GM19455 (cell line): ENCODE measurements at regions not wholly inside any gene's neighbourhood (a gene's known extent, or its start where the extent isn't known, plus 50 kb on each side); places are given as distances from the start of the nearest gene placed in this dataset.
"Not testable (repeated sequence)": the region's sequence is repeated elsewhere in the genome, so short reads cannot be mapped to it uniquely, and the experiment has no call there.

Experiments used
- ATAC-seq: cut with Tn5 transposase; IDR thresholded peaks from one replicate; pipeline ENCODE4 v1.9.1; 2021; ENCODE audit not compliant: unreplicated experiment

DNA sequence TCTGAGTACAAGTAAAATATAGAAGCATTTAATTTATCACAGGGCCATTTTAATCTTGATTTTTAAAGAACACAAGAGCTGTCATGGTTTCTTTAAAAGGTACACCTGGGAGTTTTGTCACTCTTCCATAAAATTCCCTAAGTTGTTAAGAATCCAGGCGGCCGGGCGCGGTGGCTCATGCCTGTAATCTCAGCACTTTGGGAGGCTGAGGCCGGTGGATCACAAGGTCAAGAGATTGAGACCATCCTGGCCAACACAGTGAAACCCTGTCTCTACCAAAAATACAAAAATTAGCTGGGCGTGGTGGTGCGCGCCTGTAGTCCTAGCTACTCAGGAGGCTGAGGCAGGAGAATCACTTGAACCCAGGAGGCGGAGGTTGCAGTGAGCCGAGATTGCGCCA, 278.3 kb downstream of the PCDH17 start:
- ATAC-seq, result not testable (repeated sequence)

DNA sequence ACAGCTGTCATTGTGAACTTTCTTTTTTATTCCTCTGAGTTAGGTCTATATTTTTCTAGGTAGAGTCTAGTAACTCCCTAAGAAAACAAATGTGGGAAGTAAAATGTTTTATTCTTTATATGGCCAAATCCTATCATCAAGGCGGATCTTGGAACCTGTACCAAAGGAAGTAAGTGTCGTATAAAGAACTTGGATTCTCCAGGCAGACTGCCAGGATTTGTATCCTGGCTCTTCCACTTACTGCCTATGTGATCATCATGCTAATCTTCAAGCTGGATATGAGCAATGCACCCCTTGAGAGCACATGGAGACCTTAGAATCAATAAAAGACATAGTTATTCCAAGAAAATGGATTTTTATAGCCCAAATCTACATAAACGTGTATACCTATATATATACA, 286.5 kb downstream of the PCDH17 start:
- no peak for ATAC-seq

DNA sequence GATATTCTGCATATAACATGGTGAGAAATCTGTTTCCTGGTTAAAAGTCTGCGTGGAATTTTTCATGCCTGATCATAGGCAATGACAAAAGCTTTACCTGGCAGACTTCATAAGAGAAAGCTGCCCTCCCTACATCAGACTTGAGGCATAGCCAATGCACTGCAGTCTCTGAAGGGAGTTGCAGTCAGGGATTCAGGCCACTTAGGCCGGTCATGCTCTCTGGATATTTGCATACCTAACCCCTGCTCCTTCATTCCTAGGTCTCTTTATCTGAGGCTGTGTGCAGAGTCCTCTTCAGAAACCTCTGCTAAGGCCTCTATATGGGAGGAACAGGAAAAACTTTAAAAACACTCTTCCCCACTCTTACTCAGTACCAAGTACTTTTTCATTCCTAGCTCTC, 287.4 kb downstream of the PCDH17 start:
- ATAC-seq, result no peak

DNA sequence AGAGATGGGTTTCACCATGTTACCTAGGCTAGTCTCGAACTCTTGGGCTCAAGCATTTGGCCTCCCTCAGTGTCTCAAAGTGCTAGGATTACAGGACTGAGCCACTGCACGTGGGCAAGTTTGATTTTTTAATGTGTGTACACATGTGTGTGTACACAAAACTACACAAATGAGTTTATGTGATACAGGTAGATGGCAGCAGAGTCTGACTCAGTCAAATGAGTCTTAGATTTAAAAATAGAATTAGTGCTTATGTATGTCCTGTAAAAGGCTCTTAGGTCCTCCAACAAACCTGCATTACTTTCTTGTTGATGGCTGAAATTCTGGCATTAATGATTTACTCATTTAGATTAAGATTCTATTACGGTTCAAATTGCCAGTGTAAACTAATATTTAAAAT, 293.7 kb downstream of the PCDH17 start:
- no peak for ATAC-seq

DNA sequence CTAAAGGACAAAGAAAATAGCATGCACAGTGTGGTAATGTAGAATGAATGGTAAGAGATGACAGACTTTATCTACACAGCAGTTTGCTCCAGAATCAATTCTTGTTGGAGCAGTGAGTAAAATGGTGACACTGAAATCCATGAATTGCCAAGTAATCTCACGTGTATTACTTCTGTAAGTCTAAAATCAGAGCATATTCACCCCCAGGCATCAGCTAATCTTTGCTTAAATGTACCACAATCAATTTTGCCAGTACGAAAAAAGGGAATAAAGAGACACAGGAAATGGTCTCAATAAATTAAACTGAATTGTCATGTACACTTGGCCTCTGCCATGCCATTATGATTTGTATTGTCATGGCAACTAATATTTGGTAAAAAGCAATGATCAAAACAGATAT, 294.2 kb downstream of the PCDH17 start:
- ATAC-seq, result no peak

DNA sequence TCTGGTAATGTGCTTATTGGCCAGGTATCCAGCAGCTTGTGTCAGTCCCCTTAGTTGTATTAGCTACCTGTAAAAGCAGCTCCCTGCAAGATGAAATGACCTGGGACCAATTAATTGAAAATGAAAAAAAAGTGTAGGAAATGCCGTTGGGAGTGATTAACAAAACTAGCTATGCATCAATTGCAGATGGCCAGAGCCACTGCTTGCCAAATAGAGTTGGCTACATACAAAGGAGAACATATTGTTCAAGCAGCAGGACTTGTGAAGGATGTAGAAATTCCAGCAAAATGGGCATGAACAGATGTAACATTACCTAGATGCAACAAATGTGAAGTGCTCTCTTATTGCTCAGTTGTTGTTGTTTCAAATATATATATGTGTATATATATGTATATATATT, 300.5 kb downstream of the PCDH17 start:
- ATAC-seq, result no peak

DNA sequence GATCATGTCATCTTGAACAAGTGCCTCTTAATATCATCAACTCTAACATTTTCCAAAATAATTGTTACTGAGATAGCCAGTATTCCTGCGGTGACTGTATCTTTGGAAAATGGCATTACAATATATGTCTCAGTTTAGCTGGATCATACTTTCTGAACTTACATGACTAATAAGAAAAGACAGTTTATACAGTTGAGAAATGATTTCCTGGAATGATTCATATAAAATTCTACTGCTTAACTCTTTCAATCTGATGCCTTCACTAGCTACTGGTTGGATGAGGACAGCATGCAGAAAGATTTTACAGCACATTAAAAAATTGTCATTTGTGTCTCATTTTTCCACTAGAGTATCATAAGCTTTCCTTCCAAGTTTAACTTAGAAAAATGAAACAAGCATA, 302.1 kb downstream of the PCDH17 start:
- no peak for ATAC-seq

DNA sequence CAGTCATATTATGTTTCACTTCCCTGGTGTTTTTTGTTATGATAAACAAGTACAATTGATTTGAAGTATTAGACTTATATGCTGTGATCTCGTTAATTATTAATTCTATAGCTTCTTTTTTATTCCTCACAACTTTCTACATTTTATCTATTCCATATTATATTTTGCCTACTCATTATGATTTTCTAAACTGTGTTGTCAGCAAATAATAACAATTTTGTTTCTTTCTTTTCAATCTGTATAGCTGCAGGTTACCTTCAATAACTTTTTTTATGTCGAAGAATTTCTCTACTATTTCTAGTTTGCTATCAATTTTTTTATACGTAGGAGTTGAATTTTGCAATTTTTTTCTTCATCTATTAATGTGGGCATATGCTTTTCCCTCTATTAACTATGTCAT, 304.4 kb downstream of the PCDH17 start:
- ATAC-seq, result no peak

DNA sequence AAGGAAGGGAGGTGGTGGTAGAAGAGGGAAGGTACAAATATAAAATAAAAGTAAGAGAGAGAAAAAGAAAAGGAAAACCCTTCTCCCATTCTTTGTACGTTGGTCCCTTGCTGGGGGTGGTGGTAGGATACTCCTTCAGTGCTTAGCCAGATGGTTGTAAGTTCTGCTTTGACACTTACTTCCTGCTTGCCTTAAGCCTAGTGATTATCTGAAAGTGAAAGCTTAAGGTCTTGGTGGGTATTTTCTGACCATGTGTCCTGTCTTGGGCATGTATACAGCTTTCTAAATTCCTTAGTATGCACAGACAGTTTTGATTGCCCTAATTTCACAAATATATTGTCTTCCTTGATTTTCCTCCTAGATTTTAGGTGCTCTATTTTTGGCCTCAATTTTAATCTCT, 314.8 kb downstream of the PCDH17 start:
- ATAC-seq, result peak; percentile 94

DNA sequence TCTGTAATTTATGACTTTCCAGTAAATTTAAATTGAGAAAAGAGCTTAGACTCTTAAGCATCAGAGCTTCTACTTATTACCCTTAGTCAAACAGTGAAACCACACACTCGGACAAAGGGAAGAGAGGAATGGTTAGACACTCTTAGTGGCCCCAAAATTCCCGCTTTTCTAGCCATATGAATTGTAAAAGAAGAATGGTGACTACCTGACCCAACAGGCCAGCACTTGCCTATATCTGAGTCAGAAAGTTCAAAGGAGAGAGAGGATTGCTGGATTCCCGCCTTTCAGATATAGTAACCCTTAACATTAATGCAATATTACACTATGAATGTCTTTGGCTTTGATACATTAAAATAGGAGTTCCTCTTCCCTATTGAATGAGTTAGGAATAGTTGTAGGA, 317.3 kb downstream of the PCDH17 start:
- no peak for ATAC-seq

DNA sequence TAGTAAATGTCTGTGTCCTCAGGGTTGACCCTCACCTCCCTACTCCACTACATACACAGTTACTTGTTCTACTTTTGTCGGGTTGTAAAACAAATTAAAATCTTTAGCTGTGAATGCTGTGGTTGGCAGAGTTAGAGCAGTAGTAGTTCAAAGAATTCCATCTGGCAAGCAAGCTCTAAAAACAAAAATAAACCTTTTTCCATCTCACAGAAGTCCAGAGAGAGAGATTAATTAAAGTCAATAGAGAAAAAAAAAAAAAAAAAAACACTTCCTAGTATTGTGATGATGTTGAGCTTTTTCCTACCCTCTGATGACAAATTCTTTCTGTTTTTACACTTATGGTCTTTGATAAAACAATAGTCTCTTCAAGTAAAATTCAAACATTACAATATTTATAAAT, 338.4 kb downstream of the PCDH17 start:
- ATAC-seq, result no peak

DNA sequence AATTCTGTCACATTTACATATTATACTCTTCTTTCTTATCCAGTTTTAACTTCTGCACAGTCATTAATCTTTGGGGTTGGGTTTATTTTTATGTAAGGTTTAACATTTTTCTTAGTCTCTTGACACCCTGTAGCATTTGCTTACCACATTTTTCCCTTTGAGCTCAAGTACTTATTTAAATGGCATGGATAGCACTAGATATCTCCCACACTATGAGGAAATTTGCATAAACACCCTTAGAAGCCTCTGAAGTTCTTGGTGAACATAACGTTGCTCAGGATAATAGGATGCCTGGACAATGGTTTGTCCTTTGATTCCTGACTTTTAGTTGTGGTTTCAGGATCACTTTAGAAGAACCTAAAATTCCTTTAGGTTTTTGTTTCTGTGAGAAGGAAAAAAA, 338.9 kb downstream of the PCDH17 start:
- ATAC-seq, result no peak

DNA sequence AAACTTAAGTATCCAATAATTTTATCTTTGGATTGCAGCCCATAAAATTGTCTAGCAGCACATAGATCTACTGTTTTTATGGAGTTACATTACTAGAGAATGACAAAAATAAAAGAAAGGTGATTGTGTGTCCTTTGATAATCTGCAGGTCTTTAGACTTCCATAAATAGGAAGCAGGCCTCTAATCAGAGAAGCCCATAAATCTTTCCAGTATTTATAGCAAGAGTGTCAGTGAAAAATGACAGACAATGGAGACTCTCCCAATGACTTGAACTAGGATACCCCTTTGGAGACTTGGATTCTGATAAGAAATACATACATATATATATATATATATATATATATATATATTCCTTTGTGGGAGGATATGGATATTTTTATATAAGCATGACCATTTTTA, 351.2 kb downstream of the PCDH17 start:
- ATAC-seq, result no peak

DNA sequence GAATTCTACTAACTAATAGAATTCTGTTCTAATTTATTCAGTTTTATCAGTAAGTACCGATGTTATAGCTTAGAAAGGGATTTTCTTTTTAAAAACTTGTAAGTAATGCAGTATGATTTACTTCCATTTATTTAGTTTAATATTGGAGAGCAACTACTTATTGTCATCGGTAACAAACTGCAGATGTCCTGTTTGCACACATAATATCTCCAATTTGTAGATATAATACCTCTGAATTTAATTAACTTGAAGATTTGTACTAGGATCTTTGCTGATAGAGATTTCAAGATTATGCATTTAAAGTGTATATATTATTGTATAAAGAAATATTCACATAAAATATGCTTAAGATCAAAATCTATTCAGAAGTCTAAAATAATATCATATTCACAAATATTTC, 356.7 kb downstream of the PCDH17 start:
- no peak for ATAC-seq

DNA sequence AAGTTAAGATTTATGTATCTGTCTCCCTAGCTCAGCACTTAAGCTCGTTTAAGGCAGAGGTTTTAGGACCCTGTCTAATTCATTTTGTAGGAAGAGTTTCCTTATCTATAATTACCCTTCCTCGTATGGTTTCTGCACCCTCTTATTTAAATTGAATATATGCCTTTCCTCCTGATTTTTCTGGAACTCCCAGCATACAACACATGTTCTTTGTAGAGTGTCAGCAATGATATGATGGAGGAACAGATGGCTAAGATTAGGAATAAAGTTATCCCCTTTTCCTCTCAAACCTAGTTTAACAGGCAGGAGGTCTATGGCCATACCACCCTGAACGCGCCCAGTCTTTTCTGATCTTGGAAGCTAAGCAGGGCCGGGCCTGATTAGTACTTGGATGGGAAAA, 359.5 kb downstream of the PCDH17 start:
- no peak for ATAC-seq

DNA sequence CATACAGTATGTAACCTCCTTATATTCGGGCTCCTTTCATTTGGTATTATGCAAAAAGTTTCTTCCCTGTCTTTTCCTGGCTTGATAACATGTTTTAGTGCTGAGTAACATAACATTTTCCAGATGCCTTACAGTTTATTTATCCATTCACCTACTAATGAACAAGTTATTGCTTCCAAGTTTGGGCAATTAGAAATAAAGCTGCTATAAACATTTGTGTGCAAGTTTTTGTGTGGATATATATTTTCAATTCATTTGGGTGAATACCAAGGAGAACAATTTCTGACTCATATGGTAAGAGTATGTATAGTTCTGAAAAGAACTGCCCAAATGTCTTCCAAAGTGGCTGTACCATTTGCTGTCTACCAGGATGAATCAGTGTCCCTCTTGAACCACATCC, 360.9 kb downstream of the PCDH17 start:
- ATAC-seq, result no peak

DNA sequence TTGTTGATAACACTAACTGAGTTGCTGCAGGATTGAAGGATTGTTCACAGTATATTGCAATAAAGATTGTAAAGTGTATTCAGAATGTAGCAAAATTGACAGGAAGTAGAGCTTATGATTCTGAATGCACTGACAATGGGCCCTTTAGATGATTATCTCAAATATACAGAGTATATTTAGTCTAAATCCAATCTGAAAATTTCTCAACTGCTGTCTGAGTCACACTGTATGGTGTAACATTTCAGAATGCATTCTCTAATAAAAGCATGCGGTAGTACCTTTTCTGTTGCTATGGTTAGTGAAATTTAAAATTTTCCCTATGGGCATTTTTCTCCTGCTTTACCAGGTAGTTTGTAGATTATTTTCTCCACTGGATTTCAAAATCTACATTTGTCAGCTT, 365.2 kb downstream of the PCDH17 start:
- no peak for ATAC-seq

DNA sequence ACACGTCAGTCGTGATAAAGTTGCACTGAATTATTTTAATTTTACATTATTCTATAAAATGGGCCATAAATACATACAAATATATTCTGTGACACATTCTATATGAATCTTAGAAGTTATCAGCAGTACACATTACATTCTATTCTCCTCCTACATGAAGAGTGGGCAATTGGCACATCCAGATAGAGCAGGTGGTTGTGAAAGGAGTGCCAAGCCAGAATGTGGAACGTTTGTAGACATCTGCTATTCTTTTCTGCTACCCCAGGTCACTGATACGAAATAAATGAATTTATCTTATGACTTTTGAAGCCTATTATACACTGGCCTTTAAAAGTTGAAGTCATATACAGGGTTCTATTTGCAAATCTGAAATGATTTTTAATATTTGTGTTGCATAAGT, 373.2 kb downstream of the PCDH17 start:
- no peak for ATAC-seq

DNA sequence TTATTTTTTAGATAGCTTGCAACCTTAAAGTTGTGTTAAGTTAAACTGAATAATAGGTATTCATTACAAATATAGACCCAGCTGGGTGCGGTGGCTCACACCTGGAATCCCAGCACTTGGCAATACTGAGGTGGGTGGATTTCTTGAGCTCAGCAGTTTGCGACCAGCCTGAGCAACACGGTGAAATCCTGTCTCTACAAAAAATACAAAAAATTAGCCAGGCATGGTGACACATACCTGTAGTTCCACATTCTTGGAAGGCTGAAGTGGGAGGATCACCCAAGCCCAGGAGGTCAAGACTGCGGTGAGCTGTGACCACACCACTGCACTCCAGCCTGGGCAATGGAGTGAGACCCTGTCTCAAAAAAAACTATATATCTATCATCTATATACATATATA, 386.5 kb downstream of the PCDH17 start:
- ATAC-seq, result no peak

DNA sequence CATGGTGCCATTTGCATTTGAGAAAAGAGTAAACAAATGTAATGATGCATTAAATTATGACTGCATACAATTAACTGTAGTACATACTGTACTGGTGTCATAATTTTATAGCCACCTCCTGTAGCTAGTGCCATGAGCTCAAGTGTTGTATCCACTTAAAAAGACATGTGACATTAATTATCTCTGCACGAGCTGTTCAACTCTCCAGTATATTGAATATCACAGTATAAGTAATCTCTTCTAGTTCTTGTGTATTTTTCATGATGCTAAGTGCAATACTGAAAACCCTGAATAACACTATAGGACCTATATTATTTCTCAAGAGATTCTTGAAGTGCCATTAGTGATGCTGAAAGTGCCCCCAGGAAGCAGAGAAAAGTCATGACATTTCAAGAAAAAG, 387.3 kb downstream of the PCDH17 start:
- ATAC-seq, result no peak

DNA sequence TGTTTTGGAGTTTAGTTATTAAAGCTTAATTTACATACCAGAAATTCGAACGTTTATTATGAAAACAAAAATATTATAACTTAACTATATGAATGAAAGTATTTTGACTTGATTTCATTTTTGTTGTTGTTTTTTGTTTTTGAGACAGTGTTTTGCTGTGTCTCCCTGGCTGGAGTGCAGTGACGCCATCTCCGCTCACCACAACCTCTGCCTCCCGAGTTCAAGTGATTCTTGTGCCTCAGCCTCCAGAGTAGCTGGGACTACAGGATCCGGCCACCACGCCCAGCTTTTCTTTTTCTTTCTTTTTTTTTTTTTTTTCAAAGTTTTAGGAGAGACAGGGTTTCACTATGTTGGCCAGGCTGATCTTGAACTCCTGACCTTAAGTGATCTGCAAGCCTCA, 392.6 kb downstream of the PCDH17 start:
- ATAC-seq, result no peak

DNA sequence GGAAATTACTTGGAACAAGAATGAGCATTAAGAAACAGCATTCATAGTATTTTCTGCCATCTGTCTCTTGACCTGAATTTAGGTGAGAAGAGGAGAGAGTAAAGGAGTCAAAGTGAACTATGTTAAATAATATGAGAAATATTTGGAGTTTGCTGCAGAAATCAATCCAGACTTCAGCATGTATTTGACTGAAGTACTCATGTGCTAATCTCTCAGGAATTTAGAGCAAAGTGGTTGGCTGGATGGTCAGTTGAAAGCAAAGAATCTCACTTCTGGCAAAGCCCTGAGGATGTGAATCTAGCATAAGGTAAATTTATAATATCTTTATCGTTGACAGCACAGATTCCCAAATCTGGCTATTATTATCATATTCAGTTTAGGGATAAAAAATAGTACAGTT, 394.3 kb downstream of the PCDH17 start:
- no peak for ATAC-seq

DNA sequence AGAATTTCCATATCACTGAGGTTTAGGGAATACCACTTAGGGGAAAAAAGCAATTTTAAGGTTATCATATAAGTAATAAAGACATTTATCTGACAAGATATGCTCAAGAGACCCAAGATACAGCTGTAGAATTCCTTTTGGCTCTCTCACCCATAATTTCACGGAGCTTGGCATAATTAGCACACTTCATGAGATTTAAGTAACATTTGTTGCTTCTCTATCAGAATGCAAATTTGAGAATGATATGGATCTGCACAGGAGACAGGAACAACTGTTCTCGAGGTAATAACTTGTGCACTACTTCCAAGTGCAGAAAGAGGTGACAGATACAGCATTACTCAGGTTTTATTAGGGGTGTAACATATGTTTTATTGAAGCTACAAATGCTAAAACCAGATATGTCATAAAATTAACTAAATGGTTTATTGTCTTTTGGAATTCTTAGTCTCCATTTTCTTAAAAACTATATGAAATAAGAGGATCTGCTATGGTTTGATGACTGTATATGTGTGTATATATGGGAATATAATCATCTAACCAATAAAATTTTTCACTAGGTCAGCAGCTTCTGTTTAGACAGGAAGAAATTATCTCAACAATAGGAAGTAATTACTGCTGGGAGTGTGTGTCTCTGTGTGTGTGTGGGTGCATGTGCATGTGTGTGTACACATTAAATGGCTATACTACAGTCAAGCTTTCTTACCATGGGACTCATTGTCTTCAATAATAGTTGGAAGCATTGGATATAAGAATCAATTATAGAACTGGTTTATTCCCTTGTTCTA, 401.3 kb downstream of the PCDH17 start:
- ATAC-seq, result no peak
